DOHH2 (cell line): ENCODE measurements at regions not wholly inside any gene's neighbourhood (a gene's known extent, or its start where the extent isn't known, plus 50 kb on each side); places are given as distances from the start of the nearest gene placed in this dataset.

Source experiments
- H3F3A ChIP-seq: fragments of 200-600 bp; sonication (generic), shearing (Covaris generic); 2 replicates; pipeline ENCODE4 v1.6.0; 2016; ENCODE audit warnings: antibody characterized with exemption, mild to moderate bottlenecking; ENCODE audit not compliant: control insufficient read depth, insufficient read depth
- H3K27ac ChIP-seq: fragments of 200-600 bp; sonication (generic); 2 replicates; pipeline ENCODE4 v1.5.1; 2014; ENCODE audit warnings: low read depth, mild to moderate bottlenecking, low read length, moderate library complexity
- H3K27me3 ChIP-seq: fragments of 200-600 bp; sonication (generic); 2 replicates; pipeline ENCODE4 v1.6.1; 2014; ENCODE audit warnings: mild to moderate bottlenecking, low read length, mixed read lengths; ENCODE audit not compliant: control insufficient read depth
- H3K36me3 ChIP-seq: fragments of 200-600 bp; sonication (generic); 2 replicates; pipeline ENCODE4 v1.6.1; 2014; ENCODE audit warnings: mild to moderate bottlenecking, low read length, moderate library complexity, mixed read lengths; ENCODE audit not compliant: control insufficient read depth
- H3K4me1 ChIP-seq: fragments of 200-600 bp; sonication (generic); 2 replicates; pipeline ENCODE4 v1.6.1; 2014; ENCODE audit warnings: mild to moderate bottlenecking, low read length, mixed read lengths; ENCODE audit not compliant: control insufficient read depth
- H3K4me2 ChIP-seq: fragments of 200-600 bp; sonication (generic); 2 replicates; pipeline ENCODE4 v1.6.0; 2014; ENCODE audit warnings: mild to moderate bottlenecking, low read length, moderate library complexity
- H3K4me3 ChIP-seq: fragments of 200-600 bp; sonication (generic); 2 replicates; pipeline ENCODE4 v1.5.1; 2014; ENCODE audit warnings: mild to moderate bottlenecking, low read length, mixed read lengths
- H3K79me2 ChIP-seq: fragments of 200-600 bp; sonication (generic); 2 replicates; pipeline ENCODE4 v1.6.1; 2014; ENCODE audit warnings: mild to moderate bottlenecking, low read length, mixed read lengths; ENCODE audit not compliant: control insufficient read depth
- H3K9me2 ChIP-seq: fragments of 200-600 bp; sonication (generic); replicated peaks from 2 replicates; pipeline ENCODE4 v1.6.1; 2014; ENCODE audit warnings: mild to moderate bottlenecking, low read length, mixed read lengths; ENCODE audit not compliant: control insufficient read depth
- H3K9me3 ChIP-seq: fragments of 200-600 bp; sonication (generic); 2 replicates; pipeline ENCODE4 v1.6.1; 2014; ENCODE audit warnings: antibody characterized with exemption, low read length, mixed read lengths; ENCODE audit not compliant: control insufficient read depth, insufficient read depth
- H4K20me1 ChIP-seq: fragments of 200-600 bp; sonication (generic); 2 replicates; pipeline ENCODE4 v1.6.0; 2014; ENCODE audit warnings: low read depth, mild to moderate bottlenecking, antibody characterized with exemption, low read length, moderate library complexity; ENCODE audit not compliant: control insufficient read depth, insufficient read depth
- EZH2phosphoT487 ChIP-seq: fragments of 200-600 bp; sonication (generic); IDR thresholded peaks from 2 replicates; pipeline ENCODE4 v1.6.1; 2017; ENCODE audit warnings: borderline replicate concordance, mild to moderate bottlenecking, antibody characterized with exemption, low read length, moderate library complexity, mixed read lengths
- TF ChIP-seq, protein P1 (sequence below): fragments of 200-600 bp; sonication (generic); IDR thresholded peaks from one replicate; pipeline ENCODE4 v1.5.1; 2014; ENCODE audit warnings: antibody characterized with exemption, mild to moderate bottlenecking, low read depth, low read length; ENCODE audit not compliant: poor library complexity, severe bottlenecking

DNA sequence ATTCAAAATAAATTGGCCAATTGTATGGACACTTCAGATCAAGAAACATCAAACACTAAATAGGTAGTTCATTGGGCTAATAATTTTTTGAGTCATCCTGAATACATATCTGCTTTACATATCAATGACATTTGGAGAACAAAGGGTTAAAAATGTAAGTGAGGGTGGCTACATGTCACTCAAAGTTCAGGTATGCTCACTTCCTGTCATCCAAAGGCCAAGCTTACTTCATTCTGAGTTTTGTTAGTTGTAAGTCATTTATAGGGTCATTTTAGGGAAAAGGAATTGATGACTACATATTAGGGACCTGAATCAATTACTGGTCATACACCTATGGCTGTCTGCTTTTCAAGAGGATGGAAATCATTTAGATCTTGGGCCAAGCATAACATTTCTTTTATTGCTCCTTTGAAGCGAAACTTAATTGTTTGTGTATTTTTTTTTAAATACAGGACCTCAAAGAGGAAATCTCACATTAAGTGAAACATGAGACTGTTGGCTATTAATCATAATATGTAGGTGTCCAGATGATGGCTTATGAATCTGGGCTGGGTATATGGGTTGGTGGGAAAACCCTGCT is 119.2 kb upstream of the LEF1 start:
- TF ChIP-seq, protein P1, sequence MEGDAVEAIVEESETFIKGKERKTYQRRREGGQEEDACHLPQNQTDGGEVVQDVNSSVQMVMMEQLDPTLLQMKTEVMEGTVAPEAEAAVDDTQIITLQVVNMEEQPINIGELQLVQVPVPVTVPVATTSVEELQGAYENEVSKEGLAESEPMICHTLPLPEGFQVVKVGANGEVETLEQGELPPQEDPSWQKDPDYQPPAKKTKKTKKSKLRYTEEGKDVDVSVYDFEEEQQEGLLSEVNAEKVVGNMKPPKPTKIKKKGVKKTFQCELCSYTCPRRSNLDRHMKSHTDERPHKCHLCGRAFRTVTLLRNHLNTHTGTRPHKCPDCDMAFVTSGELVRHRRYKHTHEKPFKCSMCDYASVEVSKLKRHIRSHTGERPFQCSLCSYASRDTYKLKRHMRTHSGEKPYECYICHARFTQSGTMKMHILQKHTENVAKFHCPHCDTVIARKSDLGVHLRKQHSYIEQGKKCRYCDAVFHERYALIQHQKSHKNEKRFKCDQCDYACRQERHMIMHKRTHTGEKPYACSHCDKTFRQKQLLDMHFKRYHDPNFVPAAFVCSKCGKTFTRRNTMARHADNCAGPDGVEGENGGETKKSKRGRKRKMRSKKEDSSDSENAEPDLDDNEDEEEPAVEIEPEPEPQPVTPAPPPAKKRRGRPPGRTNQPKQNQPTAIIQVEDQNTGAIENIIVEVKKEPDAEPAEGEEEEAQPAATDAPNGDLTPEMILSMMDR: no peak
- no peak for TF ChIP-seq EZH2phosphoT487
- Histone ChIP-seq H3K4me3 (no peak overlapping the region), H3K4me2 (no peak overlapping the region)

DNA sequence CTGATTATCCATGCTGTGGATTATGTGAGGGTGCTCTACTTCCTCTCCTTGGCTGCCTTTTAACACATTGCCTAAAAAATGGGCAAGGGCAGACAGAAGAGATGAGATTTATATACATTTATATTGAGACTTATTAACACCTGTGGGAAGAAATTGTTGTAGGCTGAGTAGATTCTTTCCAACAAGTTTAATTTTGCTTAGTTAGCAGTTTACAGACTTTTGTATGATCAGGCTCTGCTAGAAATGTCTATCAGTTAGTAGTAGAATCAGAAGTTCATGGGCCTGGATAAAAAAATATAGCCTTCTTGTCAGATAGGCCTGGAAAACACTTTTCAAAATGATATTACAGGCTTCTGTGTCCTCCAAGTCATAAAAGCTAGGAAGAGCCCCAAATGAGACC is 111.3 kb upstream of the LEF1 start:
- Histone ChIP-seq H3K4me1 (0 out of 2 replicates have a peak, but pooled peaks cover 3% of the 10 kb centered on the region), H3K27me3 (no peaks in the 10 kb centered on the region), H3K79me2 (no peaks in the 10 kb centered on the region), H3K27ac (no peak overlapping the region), H3K9me2 (no peaks in the 10 kb centered on the region), H3K36me3 (no peaks in the 10 kb centered on the region), H3F3A (no peaks in the 10 kb centered on the region), H3K4me3 (no peak overlapping the region), H4K20me1 (no peaks in the 10 kb centered on the region), H3K4me2 (no peak overlapping the region), H3K9me3 (no peaks in the 10 kb centered on the region)
- no peak for TF ChIP-seq EZH2phosphoT487
- TF ChIP-seq, protein P1: no peak

More for the DNA sequence above, 119.2 kb upstream of the LEF1 start:
- Histone ChIP-seq H3K4me1 (0 out of 2 replicates have a peak, but pooled peaks cover 3% of the 10 kb centered on the region), H3F3A (no peaks in the 10 kb centered on the region), H3K27me3 (no peaks in the 10 kb centered on the region), H3K79me2 (no peaks in the 10 kb centered on the region), H4K20me1 (no peaks in the 10 kb centered on the region), H3K9me2 (no peaks in the 10 kb centered on the region), H3K27ac (no peak overlapping the region), H3K9me3 (no peaks in the 10 kb centered on the region), H3K36me3 (no peaks in the 10 kb centered on the region)

DNA sequence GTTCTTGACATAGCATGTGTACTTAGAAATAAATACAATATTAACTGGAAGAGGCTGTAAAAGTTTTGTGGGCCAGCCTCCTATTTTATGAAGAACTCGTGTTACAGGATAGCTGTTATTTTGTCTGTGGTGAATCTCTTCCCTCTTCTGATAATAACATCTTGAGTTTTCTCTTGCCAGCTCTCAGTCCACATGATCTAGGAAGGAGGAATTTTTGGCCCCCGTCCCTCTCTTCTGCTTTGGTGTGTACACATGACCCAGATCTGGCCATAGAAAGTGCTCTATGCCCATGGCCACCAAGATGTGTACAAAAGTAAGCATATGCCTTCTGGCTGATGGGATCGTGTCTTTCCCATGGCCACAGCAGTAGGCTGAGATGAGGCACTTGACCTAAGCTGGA is 108.0 kb upstream of the LEF1 start:
- Histone ChIP-seq H3K4me1 (no peaks in the 10 kb centered on the region), H3K36me3 (no peaks in the 10 kb centered on the region), H3K9me3 (no peaks in the 10 kb centered on the region), H4K20me1 (no peaks in the 10 kb centered on the region), H3K27ac (no peak overlapping the region), H3F3A (no peaks in the 10 kb centered on the region), H3K79me2 (no peaks in the 10 kb centered on the region), H3K27me3 (no peaks in the 10 kb centered on the region), H3K9me2 (no peaks in the 10 kb centered on the region), H3K4me3 (no peak overlapping the region), H3K4me2 (no peak overlapping the region)
- TF ChIP-seq EZH2phosphoT487: no peak
- TF ChIP-seq, protein P1: no peak

DNA sequence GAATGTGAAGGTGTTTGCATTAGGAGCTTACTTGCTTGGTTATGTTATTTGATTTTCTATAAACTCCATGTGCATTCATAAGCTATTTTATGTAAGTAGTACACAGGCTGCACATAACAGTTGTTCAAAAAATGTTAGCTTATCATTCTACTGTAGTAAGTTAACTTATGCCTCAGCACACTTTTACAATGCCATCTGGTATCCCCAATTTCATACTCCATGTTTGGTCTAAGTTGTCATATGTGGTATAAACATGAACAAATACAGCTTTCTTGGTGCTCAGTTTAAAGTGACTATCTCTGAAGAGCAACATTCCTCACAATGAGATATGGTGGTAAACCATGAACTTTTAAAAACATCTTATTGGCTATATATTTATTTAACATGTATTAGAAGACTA is 104.3 kb upstream of the LEF1 start:
- Histone ChIP-seq H3K4me1 (no peaks in the 10 kb centered on the region), H3K79me2 (no peaks in the 10 kb centered on the region), H3K4me2 (no peak overlapping the region), H3K27me3 (no peaks in the 10 kb centered on the region), H3K4me3 (no peak overlapping the region), H3K9me2 (no peaks in the 10 kb centered on the region), H3F3A (no peaks in the 10 kb centered on the region), H3K27ac (no peak overlapping the region), H4K20me1 (no peaks in the 10 kb centered on the region), H3K36me3 (no peaks in the 10 kb centered on the region), H3K9me3 (no peaks in the 10 kb centered on the region)
- TF ChIP-seq EZH2phosphoT487: no peak
- TF ChIP-seq, protein P1: no peak
